Kidney epithelial cell (primary cell): ENCODE measurements at regions not wholly inside any gene's neighbourhood (a gene's known extent, or its start where the extent isn't known, plus 50 kb on each side); places are given as distances from the start of the nearest gene placed in this dataset.

Source experiments
- DNase-seq: peaks from one replicate; pipeline ENCODE4 v3.0.0-alpha.2; 2010; ENCODE audit warnings: low read depth
- H3K27me3 ChIP-seq: 2 replicates; pipeline ENCODE4 v1.6.0; 2011; ENCODE audit warnings: low read length; ENCODE audit not compliant: control insufficient read depth, insufficient read depth
- H3K36me3 ChIP-seq: 2 replicates; pipeline ENCODE4 v1.5.1; 2011; ENCODE audit warnings: low read length; ENCODE audit not compliant: control insufficient read depth, insufficient read depth
- H3K4me3 ChIP-seq: 2 replicates; pipeline ENCODE4 v1.5.1; 2011; ENCODE audit warnings: low read depth, mild to moderate bottlenecking, control low read depth, low read length
- TF ChIP-seq, protein P1 (sequence below): IDR thresholded peaks from 2 replicates; pipeline ENCODE4 v1.5.1; 2011; ENCODE audit warnings: mild to moderate bottlenecking, moderate library complexity, low read length, control low read depth, inconsistent platforms; ENCODE audit not compliant: insufficient read depth, poor library complexity, severe bottlenecking

DNA sequence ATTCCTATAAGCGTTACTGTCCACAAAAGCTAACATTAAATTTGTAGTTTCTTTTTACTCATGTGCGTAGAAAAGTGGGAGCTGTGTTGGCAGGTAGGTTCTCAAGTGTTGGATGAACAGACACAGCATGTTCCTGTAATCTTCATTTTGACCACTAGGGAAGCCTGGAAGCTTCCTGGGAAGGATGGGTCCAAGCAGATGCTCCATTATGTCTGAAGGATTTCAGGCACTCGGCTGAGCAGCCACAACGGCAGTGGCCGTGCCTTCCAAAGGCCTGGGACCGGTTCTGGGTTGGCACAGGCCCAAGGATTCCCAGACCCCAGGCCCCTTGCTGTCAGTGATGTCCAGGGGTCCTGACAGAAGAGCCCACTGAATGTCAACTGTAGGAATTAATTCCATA, 386.3 kb downstream of the TNS3 start:
- H3K36me3 ChIP-seq, result no peaks in the 10 kb centered on the region
- H3K27me3 ChIP-seq, result no peaks in the 10 kb centered on the region
- no peak overlapping the region for H3K4me3 ChIP-seq
- DNase-seq, result no peak
- TF ChIP-seq, protein P1, sequence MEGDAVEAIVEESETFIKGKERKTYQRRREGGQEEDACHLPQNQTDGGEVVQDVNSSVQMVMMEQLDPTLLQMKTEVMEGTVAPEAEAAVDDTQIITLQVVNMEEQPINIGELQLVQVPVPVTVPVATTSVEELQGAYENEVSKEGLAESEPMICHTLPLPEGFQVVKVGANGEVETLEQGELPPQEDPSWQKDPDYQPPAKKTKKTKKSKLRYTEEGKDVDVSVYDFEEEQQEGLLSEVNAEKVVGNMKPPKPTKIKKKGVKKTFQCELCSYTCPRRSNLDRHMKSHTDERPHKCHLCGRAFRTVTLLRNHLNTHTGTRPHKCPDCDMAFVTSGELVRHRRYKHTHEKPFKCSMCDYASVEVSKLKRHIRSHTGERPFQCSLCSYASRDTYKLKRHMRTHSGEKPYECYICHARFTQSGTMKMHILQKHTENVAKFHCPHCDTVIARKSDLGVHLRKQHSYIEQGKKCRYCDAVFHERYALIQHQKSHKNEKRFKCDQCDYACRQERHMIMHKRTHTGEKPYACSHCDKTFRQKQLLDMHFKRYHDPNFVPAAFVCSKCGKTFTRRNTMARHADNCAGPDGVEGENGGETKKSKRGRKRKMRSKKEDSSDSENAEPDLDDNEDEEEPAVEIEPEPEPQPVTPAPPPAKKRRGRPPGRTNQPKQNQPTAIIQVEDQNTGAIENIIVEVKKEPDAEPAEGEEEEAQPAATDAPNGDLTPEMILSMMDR, result no peak

DNA sequence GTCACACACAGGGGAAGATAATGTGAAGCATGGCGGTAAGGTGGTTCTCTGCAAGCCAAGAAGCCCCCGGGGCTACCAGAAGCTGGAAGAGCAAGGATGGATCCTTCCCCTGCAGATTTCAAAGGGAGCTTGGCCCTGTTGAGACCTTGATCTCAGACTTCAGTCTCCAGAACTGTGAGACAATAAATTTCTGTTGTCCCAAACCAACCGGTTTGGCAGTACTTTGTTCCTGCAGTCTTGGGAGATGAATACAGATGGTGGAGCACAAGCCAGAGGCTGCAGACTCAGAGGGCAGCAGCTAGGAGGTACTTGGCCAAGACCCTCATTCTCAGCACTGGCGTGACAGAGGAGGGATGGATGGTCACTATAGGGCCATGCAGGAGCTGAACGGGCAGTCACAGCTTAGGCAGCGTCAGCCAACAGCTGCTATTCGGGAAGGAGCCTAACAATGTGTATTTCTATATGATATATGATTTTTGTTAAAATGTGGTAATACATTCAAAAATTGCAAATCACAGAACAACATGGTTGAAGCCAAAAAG, 387.3 kb downstream of the TNS3 start:
- TF ChIP-seq, protein P1, result no peak
- Histone ChIP-seq H3K27me3 (no peaks in the 10 kb centered on the region), H3K4me3 (no peak overlapping the region), H3K36me3 (no peaks in the 10 kb centered on the region)
- no peak for DNase-seq

DNA sequence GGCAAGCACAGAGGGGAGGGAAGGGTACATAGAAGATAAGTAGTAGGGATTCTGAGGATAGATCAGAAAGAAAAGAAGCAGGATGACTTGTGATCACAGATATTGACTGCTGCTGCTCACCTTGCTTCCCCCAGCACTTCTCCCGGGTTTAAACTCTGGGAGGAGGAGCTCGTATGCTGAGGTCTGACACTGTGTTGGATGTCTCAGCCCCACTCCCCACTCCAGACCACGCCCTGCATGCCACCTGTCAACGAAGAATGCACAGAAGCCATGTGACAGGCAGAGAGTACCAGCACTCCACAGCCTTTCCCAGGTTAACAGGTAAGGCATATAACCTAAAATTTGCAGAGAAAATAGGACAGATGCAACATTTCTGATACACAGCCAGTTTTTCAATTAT, 388.9 kb downstream of the TNS3 start:
- H3K27me3 ChIP-seq, result no peaks in the 10 kb centered on the region
- TF ChIP-seq, protein P1, result no peak
- no peak for DNase-seq
- no peaks in the 10 kb centered on the region for H3K36me3 ChIP-seq
- H3K4me3 ChIP-seq, result no peak overlapping the region

DNA sequence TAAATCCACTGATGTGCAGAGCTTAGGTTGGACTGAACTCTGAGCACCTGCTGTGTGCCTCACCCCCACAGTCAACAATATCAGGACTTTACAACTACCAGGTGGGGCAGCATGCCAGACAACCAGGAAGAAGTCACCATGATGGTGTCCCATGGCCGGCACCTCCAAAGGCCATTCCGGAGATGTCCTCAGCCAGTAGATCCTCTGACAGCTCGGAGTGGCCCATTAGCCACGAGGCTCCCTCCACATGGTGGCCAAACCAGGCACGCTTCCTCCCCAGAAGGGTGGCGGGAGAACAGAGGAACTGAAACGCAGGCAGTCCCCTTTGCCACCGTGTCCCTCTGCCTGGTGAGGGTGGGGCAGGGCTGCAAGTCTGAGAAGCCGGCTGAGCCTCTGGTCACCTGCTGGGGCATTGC, 390.0 kb downstream of the TNS3 start:
- H3K36me3 ChIP-seq, result no peaks in the 10 kb centered on the region
- TF ChIP-seq, protein P1, result no peak
- no peak overlapping the region for H3K4me3 ChIP-seq
- DNase-seq, result no peak
- H3K27me3 ChIP-seq, result no peaks in the 10 kb centered on the region

DNA sequence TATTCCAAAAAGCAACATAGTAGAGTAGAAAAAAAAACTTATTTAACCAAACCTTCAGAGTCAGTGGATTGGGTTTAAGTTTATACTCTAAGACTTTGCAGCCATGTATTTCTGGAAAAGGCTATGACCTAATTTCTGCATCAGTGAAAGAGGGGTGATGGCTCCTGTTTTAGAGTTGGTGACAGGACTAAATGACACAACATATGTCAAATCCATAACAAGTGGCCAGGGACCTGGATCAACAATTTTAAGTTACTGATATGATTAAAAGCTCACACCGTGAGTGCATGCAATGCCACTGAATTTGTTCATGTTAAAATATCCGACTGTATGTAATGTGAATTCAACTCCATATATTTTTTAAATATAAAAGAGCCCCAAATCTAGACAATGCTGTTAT, 390.6 kb downstream of the TNS3 start:
- TF ChIP-seq, protein P1, result no peak
- Histone ChIP-seq H3K36me3 (no peaks in the 10 kb centered on the region), H3K4me3 (no peak overlapping the region), H3K27me3 (no peaks in the 10 kb centered on the region)
- no peak for DNase-seq

- TF ChIP-seq, protein P1, result no peak
- DNase-seq, result no peak
Measured at GRCh38 chr7:47190462-47190861, 391.4 kb downstream of the TNS3 start.

More at GRCh38 chr7:47190462-47190861, 391.4 kb downstream of the TNS3 start:
- H3K4me3 ChIP-seq, result no peak overlapping the region
- H3K36me3 ChIP-seq, result no peaks in the 10 kb centered on the region
- H3K27me3 ChIP-seq, result no peaks in the 10 kb centered on the region
